Liver (tissue), 2 donors: ENCODE measurements at regions not wholly inside any gene's neighbourhood (a gene's known extent, or its start where the extent isn't known, plus 50 kb on each side); places are given as distances from the start of the nearest gene placed in this dataset.

Source experiments
- YY1 ChIP-seq: IDR thresholded peaks from 2 replicates; pipeline ENCODE4 v1.6.1; 2016; ENCODE audit warnings: antibody characterized with exemption, mild to moderate bottlenecking
- TF ChIP-seq, protein P1 (sequence below): fragments of 150-350 bp; IDR thresholded peaks from 2 replicates; pipeline ENCODE4 v1.5.1; 2017; ENCODE audit warnings: improper control_type of control experiment, low read depth, low read length; ENCODE audit not compliant: missing input control
- donor health status: healthy.

- TF ChIP-seq, protein P1, sequence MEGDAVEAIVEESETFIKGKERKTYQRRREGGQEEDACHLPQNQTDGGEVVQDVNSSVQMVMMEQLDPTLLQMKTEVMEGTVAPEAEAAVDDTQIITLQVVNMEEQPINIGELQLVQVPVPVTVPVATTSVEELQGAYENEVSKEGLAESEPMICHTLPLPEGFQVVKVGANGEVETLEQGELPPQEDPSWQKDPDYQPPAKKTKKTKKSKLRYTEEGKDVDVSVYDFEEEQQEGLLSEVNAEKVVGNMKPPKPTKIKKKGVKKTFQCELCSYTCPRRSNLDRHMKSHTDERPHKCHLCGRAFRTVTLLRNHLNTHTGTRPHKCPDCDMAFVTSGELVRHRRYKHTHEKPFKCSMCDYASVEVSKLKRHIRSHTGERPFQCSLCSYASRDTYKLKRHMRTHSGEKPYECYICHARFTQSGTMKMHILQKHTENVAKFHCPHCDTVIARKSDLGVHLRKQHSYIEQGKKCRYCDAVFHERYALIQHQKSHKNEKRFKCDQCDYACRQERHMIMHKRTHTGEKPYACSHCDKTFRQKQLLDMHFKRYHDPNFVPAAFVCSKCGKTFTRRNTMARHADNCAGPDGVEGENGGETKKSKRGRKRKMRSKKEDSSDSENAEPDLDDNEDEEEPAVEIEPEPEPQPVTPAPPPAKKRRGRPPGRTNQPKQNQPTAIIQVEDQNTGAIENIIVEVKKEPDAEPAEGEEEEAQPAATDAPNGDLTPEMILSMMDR: no peak
- TF ChIP-seq YY1: no peak
Measured at GRCh38 chr16:75987323-75987722, 261.0 kb upstream of the CPHXL start.
